ENCODE measurements at regions not wholly inside any gene's neighbourhood (a gene's known extent, or its start where the extent isn't known, plus 50 kb on each side); places are given as distances from the start of the nearest gene placed in this dataset.

- TF ChIP-seq CTCF (IDR thresholded peaks at IDR 0.05 in 8 of 11, conservative IDR thresholded peaks at IDR 0.05 in 3 of 11) (no peak), POLR2A (IDR thresholded peaks at IDR 0.05) (no peak)
Observed at GRCh38 chr10:7035126-7035761, 375.6 kb downstream of the SFMBT2 start.
